ENCODE measurements at regions not wholly inside any gene's neighbourhood (a gene's known extent, or its start where the extent isn't known, plus 50 kb on each side); places are given as distances from the start of the nearest gene placed in this dataset.
A peak's percentile ranks its signal among the peaks of the same experiment; 100 is the strongest.
"Not testable (repeated sequence)": the region's sequence is repeated elsewhere in the genome, so short reads cannot be mapped to it uniquely, and the experiment has no call there.

- ATAC-seq: no peak
- no peak for DNase-seq (ENCODE audit: low spot score)
- Mint-ChIP-seq H3K4me3 (peak overlapping the region; percentile 61), H3K4me1 (ENCODE audit: low read depth in 2 of 2) (peaks cover 54 to 64% of the 10 kb centered on the region in 2 donors), H3K36me3 (peaks cover 6% of the 10 kb centered on the region), H3K9me3 (peaks cover 4% of the 10 kb centered on the region), H3K27me3 (no peaks in the 10 kb centered on the region), H3K27ac (peak overlapping the region; percentile 63 to 82)
Measured at GRCh38 chr20:40883097-40883496, 145.5 kb upstream of the TOP1 start.

DNA sequence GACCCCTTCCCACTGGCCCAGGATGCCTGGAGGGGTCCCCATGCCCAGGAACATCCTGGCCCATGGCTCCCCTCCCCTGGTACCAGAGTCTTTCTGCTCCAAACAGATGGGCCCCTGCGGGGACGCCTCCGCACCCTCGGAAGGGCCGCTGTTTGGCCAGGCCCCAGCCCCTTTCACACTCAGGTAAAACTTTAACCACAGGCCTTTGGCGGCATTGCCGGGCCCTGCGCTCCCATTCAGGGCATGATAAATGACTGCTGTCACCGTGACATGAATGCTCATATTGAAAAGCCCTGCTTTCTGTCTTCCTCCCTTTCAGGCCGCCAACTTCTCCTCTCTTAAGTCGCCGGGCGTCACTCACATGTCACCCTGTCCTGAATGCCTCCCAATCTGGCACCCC, 141.5 kb upstream of the TOP1 start:
- DNase-seq (ENCODE audit: low spot score): no peak
- no peak overlapping the region for H3K27ac Mint-ChIP-seq
- no peaks in the 10 kb centered on the region for H3K9me3 Mint-ChIP-seq
- no peak for ATAC-seq
- H3K36me3 Mint-ChIP-seq: no peaks in the 10 kb centered on the region
- no peak overlapping the region for H3K4me3 Mint-ChIP-seq
- peaks cover 48 to 55% of the 10 kb centered on the region in 2 donors for H3K4me1 Mint-ChIP-seq (ENCODE audit: low read depth in 2 of 2)
- H3K27me3 Mint-ChIP-seq: no peaks in the 10 kb centered on the region

GRCh38 chr20:40889266-40889665, 139.4 kb upstream of the TOP1 start:
- not testable (repeated sequence) for DNase-seq (ENCODE audit: low spot score); H3K36me3 Mint-ChIP-seq; ATAC-seq; H3K4me3 Mint-ChIP-seq; H3K27me3 Mint-ChIP-seq; H3K27ac Mint-ChIP-seq; H3K9me3 Mint-ChIP-seq
- peaks cover 34 to 37% of the 10 kb centered on the region in 2 donors for H3K4me1 Mint-ChIP-seq (ENCODE audit: low read depth in 2 of 2)

GRCh38 chr20:40890181-40890580, 138.4 kb upstream of the TOP1 start:
- ATAC-seq (no peak), DNase-seq (ENCODE audit: low spot score) (no peak)
- Mint-ChIP-seq H3K9me3 (no peaks in the 10 kb centered on the region), H3K36me3 (no peaks in the 10 kb centered on the region), H3K4me1 (ENCODE audit: low read depth in 2 of 2) (peaks cover 35 to 36% of the 10 kb centered on the region in 2 donors), H3K27me3 (no peaks in the 10 kb centered on the region), H3K4me3 (no peak overlapping the region), H3K27ac (no peak overlapping the region)

GRCh38 chr20:40890635-40891034, 138.0 kb upstream of the TOP1 start:
- Mint-ChIP-seq H3K9me3 (no peaks in the 10 kb centered on the region), H3K27ac (no peak overlapping the region), H3K4me3 (no peak overlapping the region), H3K36me3 (no peaks in the 10 kb centered on the region), H3K27me3 (no peaks in the 10 kb centered on the region), H3K4me1 (ENCODE audit: low read depth in 2 of 2) (peaks cover 32 to 33% of the 10 kb centered on the region in 2 donors)
- no peak for ATAC-seq
- DNase-seq (ENCODE audit: low spot score): no peak

- Mint-ChIP-seq H3K36me3 (no peaks in the 10 kb centered on the region), H3K27me3 (peaks cover 0 to 1% of the 10 kb centered on the region in 2 donors), H3K27ac (no peak overlapping the region), H3K9me3 (no peaks in the 10 kb centered on the region), H3K4me1 (ENCODE audit: low read depth in 2 of 2) (peaks cover 28 to 29% of the 10 kb centered on the region in 2 donors), H3K4me3 (no peak overlapping the region)
- no peak for ATAC-seq
- no peak for DNase-seq (ENCODE audit: low spot score)
Measured at GRCh38 chr20:40891351-40891750, 137.3 kb upstream of the TOP1 start.

DNA sequence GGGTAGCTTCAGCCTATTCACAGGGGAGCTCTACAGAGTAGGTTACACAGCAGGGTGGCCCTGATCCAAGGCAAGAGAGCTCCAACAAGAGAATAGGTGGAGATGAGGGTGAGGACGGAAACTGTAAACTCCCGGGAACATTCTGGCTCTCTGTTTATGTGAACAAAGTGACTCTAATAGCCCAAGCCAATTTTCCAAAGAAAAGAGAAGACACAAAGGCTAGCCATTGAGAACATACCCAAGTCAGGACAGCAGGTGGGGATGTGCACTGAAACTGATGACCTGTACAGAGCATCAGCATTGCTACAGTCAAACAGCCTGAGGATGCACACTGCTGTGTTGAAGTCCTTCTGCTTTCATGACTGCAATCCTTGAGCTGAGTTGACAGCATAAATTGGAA, 136.0 kb upstream of the TOP1 start:
- Mint-ChIP-seq H3K9me3 (no peaks in the 10 kb centered on the region), H3K4me1 (ENCODE audit: low read depth in 2 of 2) (peaks cover 17 to 25% of the 10 kb centered on the region in 2 donors), H3K36me3 (no peaks in the 10 kb centered on the region), H3K27ac (no peak overlapping the region), H3K27me3 (peaks cover 0 to 2% of the 10 kb centered on the region in 2 donors), H3K4me3 (no peak overlapping the region)
- no peak for DNase-seq (ENCODE audit: low spot score)
- ATAC-seq: no peak

DNA sequence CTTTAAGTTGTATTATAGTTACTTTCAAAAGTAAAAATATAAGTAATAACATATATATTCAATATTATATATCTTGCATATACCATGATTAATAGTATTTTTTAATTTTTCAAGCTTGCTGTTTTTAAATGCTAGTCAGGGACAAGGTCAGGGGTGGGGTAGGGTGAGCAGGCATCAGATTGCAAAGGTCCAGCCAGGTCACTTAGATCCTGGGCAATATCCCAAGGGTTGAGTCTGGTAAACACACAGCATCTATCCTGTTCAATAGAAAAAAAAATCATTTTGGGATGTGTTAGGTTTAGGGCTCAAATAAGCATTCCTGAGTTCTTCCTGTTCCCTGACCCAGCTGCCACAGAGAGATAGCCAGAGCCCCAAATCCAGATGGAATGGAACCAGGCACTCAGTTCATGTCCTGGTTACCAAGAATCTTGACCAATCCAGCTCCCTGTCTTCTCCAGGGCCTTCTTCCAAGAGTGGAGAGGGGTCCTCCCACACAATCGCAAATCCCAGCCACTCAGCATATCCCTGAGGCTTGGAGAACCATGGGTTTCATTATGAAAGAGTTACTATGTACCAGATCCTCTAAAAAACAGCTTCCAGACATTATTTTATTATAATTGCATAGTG, 134.9 kb upstream of the TOP1 start:
- no peak for DNase-seq (ENCODE audit: low spot score)
- Mint-ChIP-seq H3K4me3 (no peak overlapping the region), H3K4me1 (ENCODE audit: low read depth in 2 of 2) (peaks cover 15 to 21% of the 10 kb centered on the region in 2 donors), H3K27ac (no peak overlapping the region), H3K9me3 (no peaks in the 10 kb centered on the region), H3K27me3 (peaks cover 0 to 2% of the 10 kb centered on the region in 2 donors), H3K36me3 (no peaks in the 10 kb centered on the region)
- no peak for ATAC-seq

- H3K27ac Mint-ChIP-seq: no peak overlapping the region
- H3K4me3 Mint-ChIP-seq: no peak overlapping the region
- H3K9me3 Mint-ChIP-seq: no peaks in the 10 kb centered on the region
- ATAC-seq (no peak), DNase-seq (ENCODE audit: low spot score) (no peak)
- H3K4me1 Mint-ChIP-seq (ENCODE audit: low read depth in 2 of 2): peaks cover 12 to 16% of the 10 kb centered on the region in 2 donors
- H3K36me3 Mint-ChIP-seq: no peaks in the 10 kb centered on the region
- peaks cover 0 to 2% of the 10 kb centered on the region in 2 donors for H3K27me3 Mint-ChIP-seq
Measured at GRCh38 chr20:40894237-40894630, 134.4 kb upstream of the TOP1 start.

DNA sequence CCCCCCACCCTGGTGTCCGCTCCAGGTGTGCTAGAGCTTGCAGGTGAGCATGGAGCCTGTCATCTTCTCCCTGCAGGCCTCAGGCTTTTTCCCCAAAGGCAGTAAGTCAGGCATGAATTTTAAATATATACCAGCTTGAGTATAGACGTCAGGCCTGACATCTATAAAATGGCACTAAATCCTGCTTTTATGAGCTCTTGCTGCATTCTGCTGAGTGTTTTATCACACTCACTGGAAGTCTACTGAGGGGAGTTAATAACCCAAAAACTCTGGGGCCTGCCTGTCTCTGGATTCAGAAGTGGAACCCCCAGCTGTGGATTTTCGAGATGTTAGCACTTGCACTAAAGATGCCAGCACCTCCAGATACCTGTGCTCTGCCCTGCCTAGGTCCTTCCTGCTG, 133.4 kb upstream of the TOP1 start:
- no peak for DNase-seq (ENCODE audit: low spot score)
- Mint-ChIP-seq H3K4me3 (no peak overlapping the region), H3K4me1 (ENCODE audit: low read depth in 2 of 2) (peaks cover 5 to 8% of the 10 kb centered on the region in 2 donors), H3K27me3 (peaks cover 0 to 2% of the 10 kb centered on the region in 2 donors), H3K36me3 (no peaks in the 10 kb centered on the region), H3K9me3 (no peaks in the 10 kb centered on the region), H3K27ac (no peak overlapping the region)
- no peak for ATAC-seq

DNA sequence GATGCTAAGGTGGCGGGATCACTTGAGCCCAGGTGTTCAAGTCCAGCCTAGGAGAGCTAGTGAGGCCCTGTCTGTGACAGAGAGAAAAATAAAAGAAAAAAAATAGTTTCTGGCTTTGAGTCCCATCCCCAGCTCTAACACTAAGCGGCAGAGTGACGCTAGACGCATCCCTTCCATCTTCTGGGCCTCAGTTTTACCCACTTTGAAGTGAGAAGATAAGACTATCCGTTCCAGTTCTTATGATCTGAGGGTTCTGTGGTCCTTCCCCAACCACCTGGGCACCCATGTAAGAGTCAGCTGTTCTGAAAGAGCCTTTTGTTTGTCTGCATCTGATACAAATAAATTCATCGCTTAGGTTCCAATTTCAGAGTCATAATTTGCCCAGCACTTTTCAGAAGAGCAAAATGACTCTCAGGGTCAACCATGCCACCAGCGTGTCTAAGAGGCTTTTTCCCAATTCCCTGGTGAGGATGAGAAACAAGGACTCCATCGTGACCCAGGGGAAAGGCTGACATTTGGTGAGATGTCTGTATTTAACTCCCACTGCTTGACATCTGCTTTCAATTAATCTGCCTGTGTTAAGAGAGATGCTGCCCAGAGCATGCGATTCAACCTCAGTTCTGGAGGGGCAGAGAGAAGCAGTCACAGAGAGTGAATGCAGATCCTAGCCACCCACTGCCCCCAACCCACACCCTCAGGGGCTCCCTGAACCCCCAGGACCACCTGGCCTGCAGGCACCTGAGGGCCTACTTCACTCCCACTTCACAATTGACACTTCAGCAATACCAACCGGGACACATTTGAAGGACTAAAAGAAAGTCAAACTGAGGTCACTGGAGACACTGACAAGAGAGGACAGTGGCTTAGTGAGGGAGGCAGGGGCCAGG, 131.6 kb upstream of the TOP1 start:
- no peak overlapping the region for H3K4me3 Mint-ChIP-seq
- H3K27me3 Mint-ChIP-seq: peaks cover 0 to 6% of the 10 kb centered on the region in 2 donors
- no peak for DNase-seq (ENCODE audit: low spot score)
- no peaks in the 10 kb centered on the region for H3K36me3 Mint-ChIP-seq
- H3K4me1 Mint-ChIP-seq (ENCODE audit: low read depth in 2 of 2): peaks cover 5 to 8% of the 10 kb centered on the region in 2 donors
- H3K9me3 Mint-ChIP-seq: no peaks in the 10 kb centered on the region
- no peak for ATAC-seq
- H3K27ac Mint-ChIP-seq: peak overlapping the region in 1 of 2 donors; percentile 42

GRCh38 chr20:40899344-40899743, 129.3 kb upstream of the TOP1 start:
- no peak overlapping the region for H3K27ac Mint-ChIP-seq

GRCh38 chr20:40900666-40901215, 127.9 kb upstream of the TOP1 start:
- Mint-ChIP-seq H3K4me1 (ENCODE audit: low read depth in 2 of 2) (peaks cover 0 to 7% of the 10 kb centered on the region in 2 donors), H3K9me3 (no peaks in the 10 kb centered on the region), H3K36me3 (no peaks in the 10 kb centered on the region), H3K4me3 (no peak overlapping the region), H3K27ac (no peak overlapping the region), H3K27me3 (peaks cover 0 to 6% of the 10 kb centered on the region in 2 donors)
- ATAC-seq (no peak), DNase-seq (ENCODE audit: low spot score) (no peak)

More at GRCh38 chr20:40899344-40899743, 129.3 kb upstream of the TOP1 start:
- Mint-ChIP-seq H3K4me1 (ENCODE audit: low read depth in 2 of 2) (peaks cover 5 to 8% of the 10 kb centered on the region in 2 donors), H3K36me3 (no peaks in the 10 kb centered on the region), H3K27me3 (peaks cover 0 to 6% of the 10 kb centered on the region in 2 donors), H3K4me3 (no peak overlapping the region), H3K9me3 (no peaks in the 10 kb centered on the region)
- DNase-seq (ENCODE audit: low spot score) (no peak), ATAC-seq (no peak)

DNA sequence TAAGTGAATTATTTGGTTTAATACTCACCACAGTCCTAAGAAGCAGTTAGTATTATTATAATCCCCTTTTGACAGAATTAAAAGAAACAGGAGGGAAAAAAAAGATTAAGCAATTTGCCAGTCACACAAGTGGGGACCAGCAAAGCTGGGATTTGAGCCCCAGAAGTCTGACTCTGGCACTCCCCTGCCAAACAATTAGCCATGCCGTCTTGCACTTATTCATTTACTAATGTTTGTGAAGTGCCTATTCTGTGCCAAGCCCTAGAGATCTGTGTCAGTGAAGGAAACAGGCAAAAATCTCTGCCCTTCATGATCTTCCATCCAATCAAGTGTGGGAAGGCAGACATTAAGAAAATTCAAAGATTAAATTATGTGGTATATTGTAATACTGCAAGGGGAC, 126.0 kb upstream of the TOP1 start:
- no peak for DNase-seq (ENCODE audit: low spot score)
- Mint-ChIP-seq H3K9me3 (no peaks in the 10 kb centered on the region), H3K4me1 (ENCODE audit: low read depth in 2 of 2) (peaks cover 0 to 7% of the 10 kb centered on the region in 2 donors), H3K36me3 (no peaks in the 10 kb centered on the region), H3K27ac (no peak overlapping the region), H3K4me3 (no peak overlapping the region), H3K27me3 (peaks cover 0 to 6% of the 10 kb centered on the region in 2 donors)
- no peak for ATAC-seq

Measured in natural killer cell treated with Interleukin-12 subunit alpha and Interleukin-12 subunit beta and Interleukin-15 and Interleukin-18, amount 100 ng/mL, for 72 hours (primary cell).